GM12892 (cell line): ENCODE measurements at regions not wholly inside any gene's neighbourhood (a gene's known extent, or its start where the extent isn't known, plus 50 kb on each side); places are given as distances from the start of the nearest gene placed in this dataset.

Source experiments
- DNase-seq: peaks from one replicate; pipeline ENCODE4 v3.0.0; 2011; ENCODE audit not compliant: insufficient read length
- FAIRE-seq: peaks from 2 replicates; lab custom pipeline; 2011; peaks lifted over from hg19 to GRCh38; lab: Jason Lieb, UNC
- POLR2A ChIP-seq: IDR thresholded peaks from 2 replicates; pipeline ENCODE4 v1.6.1; 2011; ENCODE audit warnings: low read depth, low read length, control low read depth
- POLR2AphosphoS5 ChIP-seq: IDR thresholded peaks from 2 replicates; pipeline ENCODE4 v1.6.1; 2011; ENCODE audit warnings: low read depth, low read length, control low read depth
- TAF1 ChIP-seq: IDR thresholded peaks from 2 replicates; pipeline ENCODE4 v1.6.1; 2011; ENCODE audit warnings: low read depth, mild to moderate bottlenecking, control low read depth, low read length, borderline replicate concordance

DNA sequence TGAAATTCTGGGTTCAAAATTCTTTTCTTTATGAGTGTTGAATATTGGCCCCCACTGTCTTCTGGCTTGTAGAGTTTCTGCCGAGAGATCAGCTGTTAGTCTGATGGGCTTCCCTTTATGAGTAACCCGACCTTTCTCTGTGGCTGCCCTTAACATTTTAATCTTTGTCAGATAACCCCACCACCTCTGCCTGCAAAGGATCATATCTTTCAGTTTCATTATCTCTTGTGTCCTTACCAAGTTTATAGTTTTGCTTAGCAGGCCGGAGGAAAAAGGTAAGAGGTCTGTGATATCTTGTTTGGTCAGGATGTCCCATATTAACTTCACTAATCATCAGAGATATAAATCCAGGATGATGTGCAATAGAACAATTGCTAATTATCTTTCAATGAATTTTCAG lies 970.2 kb upstream of the TYRP1 start:
- no peak for TF ChIP-seq POLR2AphosphoS5
- TF ChIP-seq POLR2A = no peak
- no peak for TF ChIP-seq TAF1
- DNase-seq (no peak), FAIRE-seq (no peak)

GRCh38 chr9:11726659-11727058 lies 966.5 kb upstream of the TYRP1 start:
- FAIRE-seq (no peak), DNase-seq (no peak)
- no peak for TF ChIP-seq POLR2A
- TF ChIP-seq POLR2AphosphoS5 = no peak
- no peak for TF ChIP-seq TAF1

DNA sequence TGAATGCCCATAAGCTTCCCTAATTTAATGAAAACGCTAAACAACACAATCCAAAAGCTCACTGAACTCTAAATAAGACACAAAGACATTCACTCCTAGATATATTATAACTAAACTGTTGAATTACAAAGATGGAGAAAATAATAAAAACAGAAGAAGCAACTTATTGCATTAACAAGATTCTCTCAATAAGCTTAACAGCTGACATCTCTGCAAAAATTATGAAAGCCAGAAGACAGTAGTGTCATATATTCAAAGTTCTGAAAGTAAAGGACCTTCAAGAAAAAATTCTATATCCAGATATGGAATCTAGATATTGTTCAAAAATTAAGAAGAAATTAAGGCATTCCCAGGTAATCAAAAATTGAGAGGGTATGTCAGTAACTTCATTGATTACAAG lies 957.8 kb upstream of the TYRP1 start:
- TF ChIP-seq POLR2A (no peak), TAF1 (no peak), POLR2AphosphoS5 (no peak)
- no peak for DNase-seq
- FAIRE-seq = no peak

- TF ChIP-seq POLR2AphosphoS5 = no peak
- no peak for TF ChIP-seq TAF1
- no peak for TF ChIP-seq POLR2A
- DNase-seq = no peak
- FAIRE-seq = no peak
Measured at GRCh38 chr9:11742471-11742870, 950.7 kb upstream of the TYRP1 start.

- FAIRE-seq (no peak), DNase-seq (no peak)
- TF ChIP-seq POLR2AphosphoS5 = no peak
- TF ChIP-seq POLR2A = no peak
- no peak for TF ChIP-seq TAF1
Measured at GRCh38 chr9:11743356-11743755, 949.8 kb upstream of the TYRP1 start.

DNA sequence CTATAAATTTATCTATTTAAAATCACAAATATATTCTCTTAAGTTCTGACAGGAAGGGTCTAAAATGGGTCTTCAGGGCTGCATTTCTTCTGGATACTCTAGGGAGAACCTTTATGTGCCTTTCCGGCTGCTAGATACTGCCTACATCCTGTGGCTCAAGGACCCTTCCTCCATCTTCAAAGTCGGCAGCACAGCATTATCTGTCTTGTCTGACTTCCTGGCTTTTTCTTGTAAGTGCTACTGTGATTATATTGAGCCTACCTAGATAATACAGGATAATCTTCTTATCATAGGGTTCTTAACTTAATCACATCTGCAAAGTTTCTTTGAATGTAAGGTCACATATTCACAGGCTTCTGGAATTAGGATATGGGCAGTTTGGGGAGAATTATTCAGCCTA lies 943.8 kb upstream of the TYRP1 start:
- no peak for TF ChIP-seq TAF1
- TF ChIP-seq POLR2A = no peak
- TF ChIP-seq POLR2AphosphoS5 = no peak
- no peak for FAIRE-seq
- no peak for DNase-seq

GRCh38 chr9:11755951-11756350 lies 937.2 kb upstream of the TYRP1 start:
- no peak for TF ChIP-seq POLR2AphosphoS5
- TF ChIP-seq TAF1 = no peak
- no peak for TF ChIP-seq POLR2A
- FAIRE-seq (no peak), DNase-seq (no peak)

DNA sequence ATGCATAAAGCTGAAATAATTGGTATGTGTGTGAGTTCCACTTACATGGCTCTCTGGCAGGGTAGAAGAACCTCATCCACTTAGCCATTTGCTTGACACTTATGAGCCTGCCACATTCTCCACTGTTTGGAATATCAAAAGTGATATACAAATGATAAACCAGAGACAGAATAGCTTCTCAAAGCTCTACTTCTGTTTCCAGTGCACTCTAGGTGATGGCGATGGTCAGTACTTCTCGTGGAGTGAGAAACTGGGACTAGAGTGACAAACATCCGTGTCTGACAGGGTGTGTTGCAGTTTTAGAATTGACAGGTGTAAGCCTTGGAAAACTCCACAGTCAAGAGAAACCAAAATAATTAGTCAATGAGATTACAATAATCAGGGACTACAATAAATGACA lies 935.8 kb upstream of the TYRP1 start:
- FAIRE-seq = no peak
- no peak for TF ChIP-seq POLR2A
- no peak for TF ChIP-seq POLR2AphosphoS5
- no peak for TF ChIP-seq TAF1
- DNase-seq = no peak

- DNase-seq = no peak
- TF ChIP-seq TAF1 (no peak), POLR2AphosphoS5 (no peak), POLR2A (no peak)
- FAIRE-seq = no peak
Measured at GRCh38 chr9:11758016-11758415, 935.2 kb upstream of the TYRP1 start.

DNA sequence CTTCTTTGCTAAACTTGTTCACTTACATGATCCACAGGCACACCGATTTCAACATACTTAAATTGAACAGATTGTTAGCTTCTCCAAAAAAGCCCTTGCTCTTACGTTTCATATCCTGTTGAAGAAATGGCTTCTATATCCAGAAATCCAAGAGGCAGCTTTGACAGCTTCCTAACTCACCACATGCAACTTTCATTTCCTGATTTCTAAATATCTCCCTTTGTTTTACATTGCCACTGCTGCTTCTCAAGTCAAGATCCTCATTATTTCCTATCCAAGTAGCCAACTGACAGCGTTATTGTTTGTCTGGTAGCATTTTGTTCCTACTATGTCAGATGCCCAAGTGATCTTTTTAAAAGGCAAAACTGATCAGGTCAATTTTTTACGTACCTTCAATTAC lies 913.2 kb upstream of the TYRP1 start:
- DNase-seq = no peak
- FAIRE-seq = no peak

DNA sequence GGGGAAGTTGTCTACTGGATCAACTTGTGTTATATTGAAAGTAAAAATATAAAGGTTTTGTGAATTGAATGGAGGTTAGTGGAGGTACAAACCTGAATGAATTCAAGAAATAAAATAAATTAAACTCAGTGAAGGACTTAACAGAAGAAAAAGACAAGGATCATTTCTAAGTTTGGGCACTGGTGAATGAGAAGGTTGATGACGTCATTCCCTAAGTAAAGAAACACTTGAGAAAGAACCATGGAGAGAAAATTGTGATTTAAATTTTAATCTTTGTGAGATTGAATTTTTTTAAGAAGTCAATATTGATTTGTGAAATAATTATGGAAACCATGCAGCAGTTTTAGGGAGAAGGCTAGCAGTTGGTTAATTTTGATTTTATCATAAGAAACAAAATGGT lies 900.3 kb upstream of the TYRP1 start:
- TF ChIP-seq POLR2AphosphoS5 (no peak), POLR2A (no peak), TAF1 (no peak)
- FAIRE-seq (no peak), DNase-seq (no peak)

More for the DNA sequence above, 913.2 kb upstream of the TYRP1 start:
- TF ChIP-seq POLR2AphosphoS5 (no peak), POLR2A (no peak), TAF1 (no peak)

- DNase-seq (no peak), FAIRE-seq (no peak)
- TF ChIP-seq TAF1 = no peak
- no peak for TF ChIP-seq POLR2AphosphoS5
- no peak for TF ChIP-seq POLR2A
Measured at GRCh38 chr9:11794984-11795383, 898.2 kb upstream of the TYRP1 start.
